WTC11 (cell line): ENCODE measurements at regions not wholly inside any gene's neighbourhood (a gene's known extent, or its start where the extent isn't known, plus 50 kb on each side); places are given as distances from the start of the nearest gene placed in this dataset.

Source experiments
- ATAC-seq: fragments of 200-7000 bp; cut with Tn5 transposase; 2 replicates; pipeline ENCODE4 v1.10.0; 2021; ENCODE audit warnings: mild to moderate bottlenecking, moderate library complexity
- CTCF ChIA-PET: fragments of 300-600 bp; sonication (Branson Sonifier 250); formaldehyde crosslinking; loops from one replicate; lab custom pipeline; 2021; ENCODE audit warnings: antibody characterized with exemption; lab: Charles Lee
- POLR2A ChIA-PET: fragments of 350-600 bp; sonication (Branson Sonifier 250); formaldehyde crosslinking; loops from one replicate; lab custom pipeline; 2021; ENCODE audit warnings: antibody characterized with exemption; lab: Charles Lee
- DNase-seq: peaks from one replicate; pipeline ENCODE4 v3.0.0; 2021; ENCODE audit warnings: low spot score
- H3K27ac Mint-ChIP-seq: 2 replicates; pipeline ENCODE4 v1.8.0; 2021; ENCODE audit warnings: mixed read lengths
- H3K27me3 Mint-ChIP-seq: 2 replicates; pipeline ENCODE4 v1.8.0; 2021; ENCODE audit warnings: low read depth, mild to moderate bottlenecking, moderate library complexity, mixed read lengths
- H3K36me3 Mint-ChIP-seq: 2 replicates; pipeline ENCODE4 v1.8.0; 2021; ENCODE audit warnings: mixed read lengths
- H3K4me1 Mint-ChIP-seq: 2 replicates; pipeline ENCODE4 v1.8.0; 2022; ENCODE audit warnings: mixed read lengths
- H3K4me3 Mint-ChIP-seq: 2 replicates; pipeline ENCODE4 v1.8.0; 2021; ENCODE audit warnings: mild to moderate bottlenecking, moderate library complexity, mixed read lengths
- H3K9me3 Mint-ChIP-seq: 2 replicates; pipeline ENCODE4 v1.8.0; 2021; ENCODE audit warnings: mixed read lengths
- ATF1 ChIP-seq: sonication (generic); formaldehyde crosslinking; IDR thresholded peaks from 2 replicates; pipeline ENCODE4 v1.8.1; 2023; ENCODE audit warnings: mild to moderate bottlenecking, moderate library complexity, missing genetic modification reagents
- CREB1 ChIP-seq: sonication (generic); formaldehyde crosslinking; IDR thresholded peaks from 2 replicates; pipeline ENCODE4 v1.8.0; 2023; ENCODE audit warnings: mild to moderate bottlenecking, missing genetic modification reagents
- E2F1 ChIP-seq: sonication (generic); formaldehyde crosslinking; IDR thresholded peaks from 2 replicates; pipeline ENCODE4 v1.8.0; 2022; ENCODE audit warnings: mild to moderate bottlenecking, missing genetic modification reagents
- ELF4 ChIP-seq: sonication (generic); formaldehyde crosslinking; IDR thresholded peaks from 2 replicates; pipeline ENCODE4 v1.8.1; 2022; ENCODE audit warnings: low read depth, mild to moderate bottlenecking, moderate library complexity, missing genetic modification reagents
- EMX1 ChIP-seq: fragments of 250-450 bp; sonication (Bioruptor Pico); IDR thresholded peaks from 2 replicates; pipeline ENCODE4 v1.8.0; 2021; ENCODE audit warnings: mild to moderate bottlenecking
- ESRRA ChIP-seq: sonication (generic); formaldehyde crosslinking; IDR thresholded peaks from 2 replicates; pipeline ENCODE4 v1.8.1; 2022; ENCODE audit warnings: mild to moderate bottlenecking, missing genetic modification reagents, borderline replicate concordance
- GRHL2 ChIP-seq: fragments of 250-450 bp; sonication (Bioruptor Pico); IDR thresholded peaks from 2 replicates; pipeline ENCODE4 v1.8.0; 2022; ENCODE audit warnings: mild to moderate bottlenecking, moderate library complexity; ENCODE audit not compliant: insufficient replicate concordance, severe bottlenecking
- GTF2I ChIP-seq: fragments of 250-450 bp; sonication (Bioruptor Pico); conservative IDR thresholded peaks from 2 replicates; pipeline ENCODE4 v1.4.0; 2021; ENCODE audit warnings: mild to moderate bottlenecking
- JUN ChIP-seq: sonication (generic); formaldehyde crosslinking; IDR thresholded peaks from 2 replicates; pipeline ENCODE4 v1.8.0; 2023; ENCODE audit warnings: mild to moderate bottlenecking, missing genetic modification reagents
- MAX ChIP-seq: sonication (generic); formaldehyde crosslinking; IDR thresholded peaks from 2 replicates; pipeline ENCODE4 v1.8.0; 2022; ENCODE audit warnings: mild to moderate bottlenecking, missing genetic modification reagents
- NFE2L1 ChIP-seq: sonication (generic); formaldehyde crosslinking; IDR thresholded peaks from 2 replicates; pipeline ENCODE4 v1.8.1; 2023; ENCODE audit warnings: missing genetic modification reagents
- PREB ChIP-seq: sonication (generic); formaldehyde crosslinking; IDR thresholded peaks from 2 replicates; pipeline ENCODE4 v1.8.1; 2022; ENCODE audit warnings: mild to moderate bottlenecking, missing genetic modification reagents, moderate library complexity, borderline replicate concordance
- RELA ChIP-seq: sonication (generic); formaldehyde crosslinking; IDR thresholded peaks from 2 replicates; pipeline ENCODE4 v1.8.1; 2022; ENCODE audit warnings: missing genetic modification reagents, mild to moderate bottlenecking, borderline replicate concordance
- SP1 ChIP-seq: sonication (generic); formaldehyde crosslinking; conservative IDR thresholded peaks from 2 replicates; pipeline ENCODE4 v1.8.1; 2022; ENCODE audit warnings: missing genetic modification reagents
- USF2 ChIP-seq: sonication (generic); formaldehyde crosslinking; IDR thresholded peaks from 2 replicates; pipeline ENCODE4 v1.8.1; 2023; ENCODE audit warnings: mild to moderate bottlenecking, missing genetic modification reagents, moderate library complexity
- ZNF138 ChIP-seq: sonication (generic); formaldehyde crosslinking; conservative IDR thresholded peaks from 2 replicates; pipeline ENCODE4 v1.8.1; 2022; ENCODE audit warnings: mild to moderate bottlenecking, moderate library complexity, missing genetic modification reagents
- ZNF219 ChIP-seq: sonication (generic); formaldehyde crosslinking; IDR thresholded peaks from 2 replicates; pipeline ENCODE4 v1.8.0; 2023; ENCODE audit warnings: missing genetic modification reagents, mild to moderate bottlenecking, borderline replicate concordance
- ZNF317 ChIP-seq: sonication (generic); formaldehyde crosslinking; IDR thresholded peaks from 2 replicates; pipeline ENCODE4 v1.8.1; 2023; ENCODE audit warnings: low read depth, mild to moderate bottlenecking, moderate library complexity, missing genetic modification reagents, borderline replicate concordance
- ZNF512 ChIP-seq: sonication (generic); formaldehyde crosslinking; IDR thresholded peaks from 2 replicates; pipeline ENCODE4 v1.8.1; 2022; ENCODE audit warnings: missing genetic modification reagents, borderline replicate concordance
- TF ChIP-seq, protein P1 (sequence below): sonication (generic); formaldehyde crosslinking; IDR thresholded peaks from 2 replicates; pipeline ENCODE4 v1.8.1; 2023; ENCODE audit warnings: mild to moderate bottlenecking, missing genetic modification reagents, moderate library complexity
- TF ChIP-seq, protein P2 (sequence below): sonication (generic); formaldehyde crosslinking; IDR thresholded peaks from 2 replicates; pipeline ENCODE4 v1.8.1; 2023; ENCODE audit warnings: mild to moderate bottlenecking, missing genetic modification reagents
- TF ChIP-seq, protein P3 (sequence below): sonication (generic); formaldehyde crosslinking; IDR thresholded peaks from 2 replicates; pipeline ENCODE4 v1.8.0; 2022; ENCODE audit warnings: mild to moderate bottlenecking, missing genetic modification reagents

- TF ChIP-seq ESRRA, result no peak
- no peak for TF ChIP-seq GTF2I (CRISPR knock-in tag)
- TF ChIP-seq ZNF138, result no peak
- TF ChIP-seq MAX (CRISPR knock-in tag), result no peak
- TF ChIP-seq RELA, result no peak
- no peak for TF ChIP-seq PREB (CRISPR knock-in tag)
- TF ChIP-seq SP1 (CRISPR knock-in tag), result no peak
- TF ChIP-seq ZNF512 (CRISPR knock-in tag), result no peak
- no peak for TF ChIP-seq ZNF219 (CRISPR knock-in tag)
- TF ChIP-seq EMX1 (CRISPR knock-in tag), result no peak
- TF ChIP-seq, protein P1, sequence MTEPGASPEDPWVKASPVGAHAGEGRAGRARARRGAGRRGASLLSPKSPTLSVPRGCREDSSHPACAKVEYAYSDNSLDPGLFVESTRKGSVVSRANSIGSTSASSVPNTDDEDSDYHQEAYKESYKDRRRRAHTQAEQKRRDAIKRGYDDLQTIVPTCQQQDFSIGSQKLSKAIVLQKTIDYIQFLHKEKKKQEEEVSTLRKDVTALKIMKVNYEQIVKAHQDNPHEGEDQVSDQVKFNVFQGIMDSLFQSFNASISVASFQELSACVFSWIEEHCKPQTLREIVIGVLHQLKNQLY (CRISPR knock-in tag), result no peak
- no peak for TF ChIP-seq NFE2L1
- no peak for TF ChIP-seq USF2
- Mint-ChIP-seq H3K27me3 (no peaks in the 10 kb centered on the region), H3K4me1 (no peaks in the 10 kb centered on the region), H3K9me3 (no peaks in the 10 kb centered on the region), H3K27ac (no peak overlapping the region), H3K4me3 (no peak overlapping the region), H3K36me3 (no peaks in the 10 kb centered on the region)
- CTCF ChIA-PET, result no interaction called here
- no peak for DNase-seq
- POLR2A ChIA-PET, result no interaction called here
- ATAC-seq, result no peak
Observed at GRCh38 chr5:89241186-89241585, 358.2 kb upstream of the MEF2C start.

- CTCF ChIA-PET, result no interaction called here
Observed at GRCh38 chr5:89236900-89237299, 353.9 kb upstream of the MEF2C start.

DNA sequence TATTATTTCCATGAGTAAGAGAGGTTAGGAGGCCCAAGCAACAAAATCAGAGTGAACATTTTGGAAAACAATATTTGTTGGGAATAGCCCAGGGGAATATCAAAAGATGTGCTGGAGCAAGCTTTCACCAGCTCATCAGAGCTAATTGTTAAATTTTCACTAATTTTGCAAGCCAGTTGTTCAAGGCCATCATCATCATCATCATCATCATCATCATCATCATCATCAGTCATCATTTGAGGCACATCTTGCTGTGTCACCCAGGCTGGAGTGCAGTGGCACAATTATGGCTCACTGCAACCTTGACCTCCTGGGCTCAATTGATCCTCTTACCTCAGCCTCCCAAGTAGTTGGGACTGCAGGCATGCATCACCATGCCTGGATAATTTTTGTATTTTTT is 350.5 kb upstream of the MEF2C start:
- no peaks in the 10 kb centered on the region for H3K9me3 Mint-ChIP-seq
- no peak overlapping the region for H3K4me3 Mint-ChIP-seq
- H3K4me1 Mint-ChIP-seq, result no peaks in the 10 kb centered on the region
- no peak for TF ChIP-seq JUN (CRISPR knock-in tag)
- no peak for TF ChIP-seq ESRRA
- TF ChIP-seq GRHL2, result no peak
- TF ChIP-seq ZNF219 (CRISPR knock-in tag), result no peak
- TF ChIP-seq CREB1 (CRISPR knock-in tag), result no peak
- TF ChIP-seq, protein P2, sequence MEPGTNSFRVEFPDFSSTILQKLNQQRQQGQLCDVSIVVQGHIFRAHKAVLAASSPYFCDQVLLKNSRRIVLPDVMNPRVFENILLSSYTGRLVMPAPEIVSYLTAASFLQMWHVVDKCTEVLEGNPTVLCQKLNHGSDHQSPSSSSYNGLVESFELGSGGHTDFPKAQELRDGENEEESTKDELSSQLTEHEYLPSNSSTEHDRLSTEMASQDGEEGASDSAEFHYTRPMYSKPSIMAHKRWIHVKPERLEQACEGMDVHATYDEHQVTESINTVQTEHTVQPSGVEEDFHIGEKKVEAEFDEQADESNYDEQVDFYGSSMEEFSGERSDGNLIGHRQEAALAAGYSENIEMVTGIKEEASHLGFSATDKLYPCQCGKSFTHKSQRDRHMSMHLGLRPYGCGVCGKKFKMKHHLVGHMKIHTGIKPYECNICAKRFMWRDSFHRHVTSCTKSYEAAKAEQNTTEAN, result no peak
- TF ChIP-seq, protein P3, sequence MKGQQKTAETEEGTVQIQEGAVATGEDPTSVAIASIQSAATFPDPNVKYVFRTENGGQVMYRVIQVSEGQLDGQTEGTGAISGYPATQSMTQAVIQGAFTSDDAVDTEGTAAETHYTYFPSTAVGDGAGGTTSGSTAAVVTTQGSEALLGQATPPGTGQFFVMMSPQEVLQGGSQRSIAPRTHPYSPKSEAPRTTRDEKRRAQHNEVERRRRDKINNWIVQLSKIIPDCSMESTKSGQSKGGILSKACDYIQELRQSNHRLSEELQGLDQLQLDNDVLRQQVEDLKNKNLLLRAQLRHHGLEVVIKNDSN (CRISPR knock-in tag), result no peak
- no peak for TF ChIP-seq E2F1 (CRISPR knock-in tag)
- no peak for TF ChIP-seq NFE2L1
- no peak for TF ChIP-seq ATF1 (CRISPR knock-in tag)
- no peak for DNase-seq
- ATAC-seq, result no peak
- CTCF ChIA-PET, result interaction anchor here (1.4 kb wide), 1 partner anchor 506 kb away, joined by 4 read pairs; no protein-coding TSS in a partner anchor
- H3K27ac Mint-ChIP-seq, result no peak overlapping the region
- H3K27me3 Mint-ChIP-seq, result no peaks in the 10 kb centered on the region
- POLR2A ChIA-PET, result no interaction called here
- no peaks in the 10 kb centered on the region for H3K36me3 Mint-ChIP-seq

More at GRCh38 chr5:89236900-89237299, 353.9 kb upstream of the MEF2C start:
- Mint-ChIP-seq H3K27me3 (no peaks in the 10 kb centered on the region), H3K4me3 (no peak overlapping the region), H3K4me1 (no peaks in the 10 kb centered on the region), H3K27ac (no peak overlapping the region), H3K36me3 (no peaks in the 10 kb centered on the region), H3K9me3 (no peaks in the 10 kb centered on the region)
- no peak for ATAC-seq
- POLR2A ChIA-PET, result no interaction called here
- TF ChIP-seq ELF4 (CRISPR knock-in tag), result no peak
- TF ChIP-seq ZNF317 (CRISPR knock-in tag), result no peak
- DNase-seq, result no peak
